K562 (cell line): ENCODE measurements at regions not wholly inside any gene's neighbourhood (a gene's known extent, or its start where the extent isn't known, plus 50 kb on each side); places are given as distances from the start of the nearest gene placed in this dataset.

Source experiments
- ATAC-seq: fragments of 200-7000 bp; cut with Tn5 transposase; 3 replicates; pipeline ENCODE4 v1.9.1; 2020; ENCODE audit warnings: moderate library complexity
- BruUV-seq: library from RNA; stranded (reverse); fragments of 400-500 nt; replicated peaks from 2 replicates; lab custom pipeline; 2021; lab: Mats Ljungman, UMichigan
- CTCF ChIA-PET: fragments of 300-600 bp; formaldehyde crosslinking; extraction: SDS; loops from one replicate; lab custom pipeline; 2021; ENCODE audit warnings: low intra/inter-chr PET ratio; lab: Yijun Ruan, JAX
- POLR2A ChIA-PET: fragments of 300-600, 350-650 bp; sonication (Branson Sonifier 250); formaldehyde crosslinking; extraction: SDS; loops from one replicate; lab custom pipeline; 2021; ENCODE audit warnings: antibody characterized with exemption, inconsistent platforms; lab: Yijun Ruan, JAX
- DNase-seq, 4 experiments: peaks; one replicate each; pipeline versions ENCODE4 v3.0.0 to v3.0.0-alpha.2; 2011 to 2018; ENCODE audit warnings: low spot score in 3 of 4, mixed read lengths in 3 of 4; ENCODE audit errors: extremely low read depth in 1 of 4
- FAIRE-seq: peaks from 2 replicates; lab custom pipeline; 2011; peaks lifted over from hg19 to GRCh38; lab: Jason Lieb, UNC
- H2AFZ ChIP-seq: 2 replicates; pipeline ENCODE4 v1.6.0; 2011; ENCODE audit warnings: low read depth, low read length, control low read depth, inconsistent platforms
- H3K27ac ChIP-seq: fragments of 200-600 bp; 3 replicates; pipeline ENCODE4 v1.8.0; 2011; ENCODE audit warnings: low read depth, mild to moderate bottlenecking, control low read depth, inconsistent platforms, low read length, moderate library complexity, mixed read lengths; ENCODE audit errors: extremely low read depth
- H3K27me3 ChIP-seq, 2 experiments: fragments of 300-600 bp in 1 of 2; 2 replicates in 1 of 2; 3 replicates in 1 of 2; pipeline versions ENCODE4 v1.6.0 to v1.8.0; 2011; ENCODE audit warnings: inconsistent platforms in 2 of 2, low read length in 2 of 2, mild to moderate bottlenecking in 1 of 2, mixed read lengths in 1 of 2, moderate library complexity in 1 of 2; ENCODE audit not compliant: control insufficient read depth in 2 of 2, insufficient read depth in 2 of 2
- H3K36me3 ChIP-seq: fragments of 300-600 bp; 3 replicates; pipeline ENCODE4 v1.8.0; 2011; ENCODE audit warnings: mild to moderate bottlenecking, low read length, inconsistent platforms; ENCODE audit not compliant: control insufficient read depth, insufficient read depth
- H3K4me1 ChIP-seq, 2 experiments: fragments of 200-600 bp in 1 of 2; replicated peaks in 1 of 2; 2 replicates in 1 of 2; 3 replicates in 1 of 2; pipeline versions ENCODE4 v1.5.1 to v1.8.0; 2011; ENCODE audit warnings: inconsistent platforms in 2 of 2, low read length in 2 of 2, mild to moderate bottlenecking in 1 of 2, mixed read lengths in 1 of 2, moderate library complexity in 1 of 2; ENCODE audit not compliant: control insufficient read depth in 2 of 2, insufficient read depth in 2 of 2
- H3K4me2 ChIP-seq: 2 replicates; pipeline ENCODE4 v1.6.1; 2011; ENCODE audit warnings: low read length, control low read depth, inconsistent platforms, mixed read lengths; ENCODE audit not compliant: insufficient read depth
- H3K4me3 ChIP-seq: fragments of 200-600 bp; sonication (generic), shearing (Covaris generic); 2 replicates; pipeline ENCODE4 v1.5.1; 2016; ENCODE audit warnings: control low read depth, inconsistent platforms
- H3K79me2 ChIP-seq: fragments of 200-600 bp; 3 replicates; pipeline ENCODE4 v1.8.0; 2011; ENCODE audit warnings: low read length, inconsistent platforms; ENCODE audit not compliant: control insufficient read depth, insufficient read depth
- H3K9ac ChIP-seq, 2 experiments: 2 replicates each; pipeline versions ENCODE4 v1.6.0 to v1.6.1; 2011; ENCODE audit warnings: low read depth in 2 of 2, low read length in 2 of 2, control low read depth in 1 of 2, inconsistent platforms in 1 of 2, mild to moderate bottlenecking in 1 of 2, mixed read lengths in 1 of 2; ENCODE audit not compliant: insufficient read depth in 1 of 2
- H3K9me1 ChIP-seq: one replicate; pipeline ENCODE4 v1.6.0; 2011; ENCODE audit warnings: inconsistent platforms, mild to moderate bottlenecking, low read length, moderate library complexity; ENCODE audit not compliant: control insufficient read depth, insufficient read depth
- H3K9me3 ChIP-seq: replicated peaks from 2 replicates; pipeline ENCODE4 v1.5.1; 2011; ENCODE audit warnings: low read depth, low read length, inconsistent platforms; ENCODE audit not compliant: control insufficient read depth, insufficient read depth
- H4K20me1 ChIP-seq: replicated peaks from 2 replicates; pipeline ENCODE4 v1.6.1; 2011; ENCODE audit warnings: low read length, inconsistent platforms, mixed read lengths; ENCODE audit not compliant: control insufficient read depth, insufficient read depth
- DACH1 ChIP-seq: fragments of 450-650 bp; IDR thresholded peaks from 2 replicates; pipeline ENCODE4 v1.6.1; 2018; ENCODE audit not compliant: partially characterized antibody
- GMEB1 ChIP-seq: fragments of 250-450 bp; sonication (Bioruptor Pico); IDR thresholded peaks from 2 replicates; pipeline ENCODE4 v1.4.0; 2020; ENCODE audit warnings: mild to moderate bottlenecking
- HMGXB4 ChIP-seq: sonication (generic); formaldehyde crosslinking; IDR thresholded peaks from 2 replicates; pipeline ENCODE4 v1.8.1; 2023; ENCODE audit warnings: mild to moderate bottlenecking, missing genetic modification reagents
- HNRNPL ChIP-seq: fragments of 200-400 bp; formaldehyde crosslinking; IDR thresholded peaks from 2 replicates; pipeline ENCODE4 v1.6.1; 2017; ENCODE audit warnings: low read depth, mild to moderate bottlenecking, low read length
- RBM34 ChIP-seq: fragments of 200-400 bp; formaldehyde crosslinking; IDR thresholded peaks from 2 replicates; pipeline ENCODE4 v1.6.1; 2018; ENCODE audit warnings: low read length, borderline replicate concordance; ENCODE audit not compliant: insufficient read depth
- SFPQ ChIP-seq: fragments of 200-400 bp; formaldehyde crosslinking; IDR thresholded peaks from 2 replicates; pipeline ENCODE4 v1.6.1; 2017; ENCODE audit warnings: mild to moderate bottlenecking, low read depth, low read length, moderate library complexity
- SMAD4 ChIP-seq: fragments of 250-450 bp; sonication (Bioruptor Pico); conservative IDR thresholded peaks from 2 replicates; pipeline ENCODE4 v1.8.0; 2021; ENCODE audit warnings: inconsistent platforms, mild to moderate bottlenecking, moderate library complexity
- WGBS: fragments of 100-300 bp; shearing (Covaris generic); methylation state at CpG from one replicate; pipeline ENCODE4 v1.1.6; 2016; ENCODE audit warnings: low coverage, mixed read lengths; ENCODE audit not compliant: insufficient coverage; ENCODE audit errors: missing lambda C conversion rate; 5-methylcytosine and 5-hydroxymethylcytosine counted together
- in situ Hi-C: fragments of 300-500 bp; cut with MboI; formaldehyde crosslinking; loops from 4 replicates; pipeline ENCODE4 v1.15.0; 2018; ENCODE audit warnings: inconsistent platforms, mixed read lengths
- intact Hi-C: fragments of 100-400 bp; cut with micrococcal nuclease; formaldehyde crosslinking; loops from 2 replicates; pipeline ENCODE4 v1.14.2; 2022
- TF ChIP-seq, protein P1 (sequence below): fragments of 250-450 bp; sonication (Bioruptor Pico); IDR thresholded peaks from 2 replicates; pipeline ENCODE4 v1.4.0; 2020; ENCODE audit warnings: borderline replicate concordance
- TF ChIP-seq, protein P2 (sequence below): fragments of 450-650 bp; IDR thresholded peaks from 2 replicates; pipeline ENCODE4 v1.6.1; 2016; ENCODE audit warnings: missing biosample characterization, missing genetic modification characterization
- TF ChIP-seq, protein P3 (sequence below): fragments of 450-650 bp; formaldehyde crosslinking; IDR thresholded peaks from 2 replicates; pipeline ENCODE4 v1.4.0; 2020; ENCODE audit warnings: mild to moderate bottlenecking, moderate library complexity

GRCh38 chr4:14241574-14241973, 614.0 kb upstream of the BOD1L1 start:
- no peak for FAIRE-seq

More at GRCh38 chr4:14241574-14241973, 614.0 kb upstream of the BOD1L1 start:
- Histone ChIP-seq H3K27me3 (no peaks in the 10 kb centered on the region), H4K20me1 (no peaks in the 10 kb centered on the region), H3K4me3 (no peak overlapping the region), H2AFZ (no peak overlapping the region), H3K9me1 (no peaks in the 10 kb centered on the region), H3K79me2 (no peaks in the 10 kb centered on the region), H3K4me2 (no peak overlapping the region), H3K27ac (no peak overlapping the region), H3K36me3 (no peaks in the 10 kb centered on the region), H3K4me1 (no peaks in the 10 kb centered on the region), H3K9ac (no peak overlapping the region), H3K9me3 (no peaks in the 10 kb centered on the region)
- intact Hi-C loops (no loop called here), in situ Hi-C loops (no loop called here)
- no peak for ATAC-seq
- DNase-seq = no peak
- no TSS peak for BruUV-seq
- ChIA-PET POLR2A (interaction anchor here (0.7 kb wide), 1 partner anchor 718 kb away, joined by 3 read pairs; no protein-coding TSS in a partner anchor), CTCF (interaction anchor here (0.6 kb wide), 1 partner anchor 299 kb away, joined by 3 read pairs; no protein-coding TSS in a partner anchor)
- WGBS = 6% methylated on average over 3 of the region's 3 CpGs
- TF ChIP-seq, protein P1, sequence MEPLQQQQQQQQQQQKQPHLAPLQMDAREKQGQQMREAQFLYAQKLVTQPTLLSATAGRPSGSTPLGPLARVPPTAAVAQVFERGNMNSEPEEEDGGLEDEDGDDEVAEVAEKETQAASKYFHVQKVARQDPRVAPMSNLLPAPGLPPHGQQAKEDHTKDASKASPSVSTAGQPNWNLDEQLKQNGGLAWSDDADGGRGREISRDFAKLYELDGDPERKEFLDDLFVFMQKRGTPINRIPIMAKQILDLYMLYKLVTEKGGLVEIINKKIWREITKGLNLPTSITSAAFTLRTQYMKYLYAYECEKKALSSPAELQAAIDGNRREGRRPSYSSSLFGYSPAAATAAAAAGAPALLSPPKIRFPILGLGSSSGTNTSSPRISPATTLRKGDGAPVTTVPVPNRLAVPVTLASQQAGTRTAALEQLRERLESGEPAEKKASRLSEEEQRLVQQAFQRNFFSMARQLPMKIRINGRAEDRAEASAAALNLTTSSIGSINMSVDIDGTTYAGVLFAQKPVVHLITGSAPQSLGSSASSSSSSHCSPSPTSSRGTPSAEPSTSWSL (CRISPR knock-in tag) = no peak
- TF ChIP-seq RBM34 (no peak), DACH1 (no peak), GMEB1 (CRISPR knock-in tag) (no peak), SMAD4 (no peak), SFPQ (no peak), HNRNPL (no peak), HMGXB4 (CRISPR knock-in tag) (no peak)
- TF ChIP-seq, protein P2, sequence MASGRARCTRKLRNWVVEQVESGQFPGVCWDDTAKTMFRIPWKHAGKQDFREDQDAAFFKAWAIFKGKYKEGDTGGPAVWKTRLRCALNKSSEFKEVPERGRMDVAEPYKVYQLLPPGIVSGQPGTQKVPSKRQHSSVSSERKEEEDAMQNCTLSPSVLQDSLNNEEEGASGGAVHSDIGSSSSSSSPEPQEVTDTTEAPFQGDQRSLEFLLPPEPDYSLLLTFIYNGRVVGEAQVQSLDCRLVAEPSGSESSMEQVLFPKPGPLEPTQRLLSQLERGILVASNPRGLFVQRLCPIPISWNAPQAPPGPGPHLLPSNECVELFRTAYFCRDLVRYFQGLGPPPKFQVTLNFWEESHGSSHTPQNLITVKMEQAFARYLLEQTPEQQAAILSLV = no peak
- TF ChIP-seq, protein P3, sequence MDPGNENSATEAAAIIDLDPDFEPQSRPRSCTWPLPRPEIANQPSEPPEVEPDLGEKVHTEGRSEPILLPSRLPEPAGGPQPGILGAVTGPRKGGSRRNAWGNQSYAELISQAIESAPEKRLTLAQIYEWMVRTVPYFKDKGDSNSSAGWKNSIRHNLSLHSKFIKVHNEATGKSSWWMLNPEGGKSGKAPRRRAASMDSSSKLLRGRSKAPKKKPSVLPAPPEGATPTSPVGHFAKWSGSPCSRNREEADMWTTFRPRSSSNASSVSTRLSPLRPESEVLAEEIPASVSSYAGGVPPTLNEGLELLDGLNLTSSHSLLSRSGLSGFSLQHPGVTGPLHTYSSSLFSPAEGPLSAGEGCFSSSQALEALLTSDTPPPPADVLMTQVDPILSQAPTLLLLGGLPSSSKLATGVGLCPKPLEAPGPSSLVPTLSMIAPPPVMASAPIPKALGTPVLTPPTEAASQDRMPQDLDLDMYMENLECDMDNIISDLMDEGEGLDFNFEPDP (CRISPR knock-in tag) = no peak
